H1 (cell line): ENCODE measurements at regions not wholly inside any gene's neighbourhood (a gene's known extent, or its start where the extent isn't known, plus 50 kb on each side); places are given as distances from the start of the nearest gene placed in this dataset.

Experiments
- BACH1 ChIP-seq: IDR thresholded peaks from 2 replicates; pipeline ENCODE4 v1.6.1; 2012; ENCODE audit warnings: low read length, improper control_type of control experiment
- NRF1 ChIP-seq: IDR thresholded peaks from 2 replicates; pipeline ENCODE4 v1.6.1; 2011; ENCODE audit warnings: mild to moderate bottlenecking, low read depth, low read length, improper control_type of control experiment
- RXRA ChIP-seq: IDR thresholded peaks from 2 replicates; pipeline ENCODE4 v1.6.1; 2011; ENCODE audit warnings: low read depth, mild to moderate bottlenecking, low read length, moderate library complexity; ENCODE audit not compliant: insufficient read depth
- ZNF274 ChIP-seq: IDR thresholded peaks from 2 replicates; pipeline ENCODE4 v1.7.0; 2012; ENCODE audit warnings: low read length, borderline replicate concordance; ENCODE audit errors: extremely low read depth
- TF ChIP-seq, protein P1 (sequence below): fragments of 300-600 bp; sonication (generic); IDR thresholded peaks from 2 replicates; pipeline ENCODE4 v1.7.1; 2012; ENCODE audit warnings: low read length, moderate library complexity, mild to moderate bottlenecking, inconsistent platforms; ENCODE audit not compliant: insufficient replicate concordance

DNA sequence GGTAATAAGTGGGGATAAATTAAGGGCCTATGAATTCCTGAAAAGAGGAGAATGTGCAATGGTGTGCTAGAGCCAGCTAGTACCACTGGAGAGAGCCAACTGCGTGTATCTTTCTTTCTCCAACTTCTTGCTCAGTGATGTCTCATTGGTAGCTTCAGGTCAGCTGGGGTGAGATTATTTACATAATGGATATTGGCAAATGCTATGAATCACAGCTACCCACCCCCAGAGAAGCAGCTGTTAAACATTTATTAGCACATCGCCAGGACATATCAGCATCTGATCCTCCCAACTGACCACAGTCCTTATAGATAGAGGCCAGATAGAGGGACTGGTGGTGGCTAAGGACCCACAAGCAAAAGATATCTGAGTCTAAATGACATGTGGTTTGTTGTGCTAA, 421.3 kb downstream of the ACTL7B start (continued):
- TF ChIP-seq, protein P1, sequence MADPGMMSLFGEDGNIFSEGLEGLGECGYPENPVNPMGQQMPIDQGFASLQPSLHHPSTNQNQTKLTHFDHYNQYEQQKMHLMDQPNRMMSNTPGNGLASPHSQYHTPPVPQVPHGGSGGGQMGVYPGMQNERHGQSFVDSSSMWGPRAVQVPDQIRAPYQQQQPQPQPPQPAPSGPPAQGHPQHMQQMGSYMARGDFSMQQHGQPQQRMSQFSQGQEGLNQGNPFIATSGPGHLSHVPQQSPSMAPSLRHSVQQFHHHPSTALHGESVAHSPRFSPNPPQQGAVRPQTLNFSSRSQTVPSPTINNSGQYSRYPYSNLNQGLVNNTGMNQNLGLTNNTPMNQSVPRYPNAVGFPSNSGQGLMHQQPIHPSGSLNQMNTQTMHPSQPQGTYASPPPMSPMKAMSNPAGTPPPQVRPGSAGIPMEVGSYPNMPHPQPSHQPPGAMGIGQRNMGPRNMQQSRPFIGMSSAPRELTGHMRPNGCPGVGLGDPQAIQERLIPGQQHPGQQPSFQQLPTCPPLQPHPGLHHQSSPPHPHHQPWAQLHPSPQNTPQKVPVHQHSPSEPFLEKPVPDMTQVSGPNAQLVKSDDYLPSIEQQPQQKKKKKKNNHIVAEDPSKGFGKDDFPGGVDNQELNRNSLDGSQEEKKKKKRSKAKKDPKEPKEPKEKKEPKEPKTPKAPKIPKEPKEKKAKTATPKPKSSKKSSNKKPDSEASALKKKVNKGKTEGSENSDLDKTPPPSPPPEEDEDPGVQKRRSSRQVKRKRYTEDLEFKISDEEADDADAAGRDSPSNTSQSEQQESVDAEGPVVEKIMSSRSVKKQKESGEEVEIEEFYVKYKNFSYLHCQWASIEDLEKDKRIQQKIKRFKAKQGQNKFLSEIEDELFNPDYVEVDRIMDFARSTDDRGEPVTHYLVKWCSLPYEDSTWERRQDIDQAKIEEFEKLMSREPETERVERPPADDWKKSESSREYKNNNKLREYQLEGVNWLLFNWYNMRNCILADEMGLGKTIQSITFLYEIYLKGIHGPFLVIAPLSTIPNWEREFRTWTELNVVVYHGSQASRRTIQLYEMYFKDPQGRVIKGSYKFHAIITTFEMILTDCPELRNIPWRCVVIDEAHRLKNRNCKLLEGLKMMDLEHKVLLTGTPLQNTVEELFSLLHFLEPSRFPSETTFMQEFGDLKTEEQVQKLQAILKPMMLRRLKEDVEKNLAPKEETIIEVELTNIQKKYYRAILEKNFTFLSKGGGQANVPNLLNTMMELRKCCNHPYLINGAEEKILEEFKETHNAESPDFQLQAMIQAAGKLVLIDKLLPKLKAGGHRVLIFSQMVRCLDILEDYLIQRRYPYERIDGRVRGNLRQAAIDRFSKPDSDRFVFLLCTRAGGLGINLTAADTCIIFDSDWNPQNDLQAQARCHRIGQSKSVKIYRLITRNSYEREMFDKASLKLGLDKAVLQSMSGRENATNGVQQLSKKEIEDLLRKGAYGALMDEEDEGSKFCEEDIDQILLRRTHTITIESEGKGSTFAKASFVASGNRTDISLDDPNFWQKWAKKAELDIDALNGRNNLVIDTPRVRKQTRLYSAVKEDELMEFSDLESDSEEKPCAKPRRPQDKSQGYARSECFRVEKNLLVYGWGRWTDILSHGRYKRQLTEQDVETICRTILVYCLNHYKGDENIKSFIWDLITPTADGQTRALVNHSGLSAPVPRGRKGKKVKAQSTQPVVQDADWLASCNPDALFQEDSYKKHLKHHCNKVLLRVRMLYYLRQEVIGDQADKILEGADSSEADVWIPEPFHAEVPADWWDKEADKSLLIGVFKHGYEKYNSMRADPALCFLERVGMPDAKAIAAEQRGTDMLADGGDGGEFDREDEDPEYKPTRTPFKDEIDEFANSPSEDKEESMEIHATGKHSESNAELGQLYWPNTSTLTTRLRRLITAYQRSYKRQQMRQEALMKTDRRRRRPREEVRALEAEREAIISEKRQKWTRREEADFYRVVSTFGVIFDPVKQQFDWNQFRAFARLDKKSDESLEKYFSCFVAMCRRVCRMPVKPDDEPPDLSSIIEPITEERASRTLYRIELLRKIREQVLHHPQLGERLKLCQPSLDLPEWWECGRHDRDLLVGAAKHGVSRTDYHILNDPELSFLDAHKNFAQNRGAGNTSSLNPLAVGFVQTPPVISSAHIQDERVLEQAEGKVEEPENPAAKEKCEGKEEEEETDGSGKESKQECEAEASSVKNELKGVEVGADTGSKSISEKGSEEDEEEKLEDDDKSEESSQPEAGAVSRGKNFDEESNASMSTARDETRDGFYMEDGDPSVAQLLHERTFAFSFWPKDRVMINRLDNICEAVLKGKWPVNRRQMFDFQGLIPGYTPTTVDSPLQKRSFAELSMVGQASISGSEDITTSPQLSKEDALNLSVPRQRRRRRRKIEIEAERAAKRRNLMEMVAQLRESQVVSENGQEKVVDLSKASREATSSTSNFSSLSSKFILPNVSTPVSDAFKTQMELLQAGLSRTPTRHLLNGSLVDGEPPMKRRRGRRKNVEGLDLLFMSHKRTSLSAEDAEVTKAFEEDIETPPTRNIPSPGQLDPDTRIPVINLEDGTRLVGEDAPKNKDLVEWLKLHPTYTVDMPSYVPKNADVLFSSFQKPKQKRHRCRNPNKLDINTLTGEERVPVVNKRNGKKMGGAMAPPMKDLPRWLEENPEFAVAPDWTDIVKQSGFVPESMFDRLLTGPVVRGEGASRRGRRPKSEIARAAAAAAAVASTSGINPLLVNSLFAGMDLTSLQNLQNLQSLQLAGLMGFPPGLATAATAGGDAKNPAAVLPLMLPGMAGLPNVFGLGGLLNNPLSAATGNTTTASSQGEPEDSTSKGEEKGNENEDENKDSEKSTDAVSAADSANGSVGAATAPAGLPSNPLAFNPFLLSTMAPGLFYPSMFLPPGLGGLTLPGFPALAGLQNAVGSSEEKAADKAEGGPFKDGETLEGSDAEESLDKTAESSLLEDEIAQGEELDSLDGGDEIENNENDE, result no peak
- TF ChIP-seq BACH1 (no peak), RXRA (no peak), ZNF274 (no peak), NRF1 (no peak)
